ENCODE measurements at regions not wholly inside any gene's neighbourhood (a gene's known extent, or its start where the extent isn't known, plus 50 kb on each side); places are given as distances from the start of the nearest gene placed in this dataset.

DNA sequence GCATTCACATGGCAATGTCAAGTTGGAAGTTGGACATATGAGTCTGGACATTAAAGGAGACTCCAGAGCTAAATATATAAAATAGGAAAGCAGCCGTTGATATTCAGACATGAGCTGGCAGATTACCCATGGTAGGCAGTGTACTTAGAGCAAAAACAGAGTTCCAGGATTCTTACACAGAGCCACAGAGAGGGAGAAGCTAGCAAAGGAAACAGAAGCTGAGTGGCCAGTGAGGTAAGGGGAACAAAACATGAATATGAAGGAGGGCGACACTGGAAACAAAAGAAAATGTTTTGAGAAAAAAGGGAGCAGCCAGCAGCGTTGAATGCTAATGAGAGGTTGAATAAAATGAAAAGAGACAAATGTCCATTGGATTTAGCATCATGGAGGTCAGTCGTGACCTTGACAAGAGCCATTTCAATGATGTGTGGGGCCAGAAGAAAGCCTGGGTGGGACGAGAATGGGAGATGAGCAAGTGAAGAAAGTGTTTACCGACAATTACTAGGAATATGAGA lies 198.4 kb downstream of the POU4F1 start:
- no peak for TF ChIP-seq CTCF (IDR thresholded peaks at IDR 0.05; ENCODE audit: borderline replicate concordance, insufficient read depth, low read depth, low read length)
- no peak overlapping the region for H3K4me3 ChIP-seq (ENCODE audit: low read depth, low read length)

DNA sequence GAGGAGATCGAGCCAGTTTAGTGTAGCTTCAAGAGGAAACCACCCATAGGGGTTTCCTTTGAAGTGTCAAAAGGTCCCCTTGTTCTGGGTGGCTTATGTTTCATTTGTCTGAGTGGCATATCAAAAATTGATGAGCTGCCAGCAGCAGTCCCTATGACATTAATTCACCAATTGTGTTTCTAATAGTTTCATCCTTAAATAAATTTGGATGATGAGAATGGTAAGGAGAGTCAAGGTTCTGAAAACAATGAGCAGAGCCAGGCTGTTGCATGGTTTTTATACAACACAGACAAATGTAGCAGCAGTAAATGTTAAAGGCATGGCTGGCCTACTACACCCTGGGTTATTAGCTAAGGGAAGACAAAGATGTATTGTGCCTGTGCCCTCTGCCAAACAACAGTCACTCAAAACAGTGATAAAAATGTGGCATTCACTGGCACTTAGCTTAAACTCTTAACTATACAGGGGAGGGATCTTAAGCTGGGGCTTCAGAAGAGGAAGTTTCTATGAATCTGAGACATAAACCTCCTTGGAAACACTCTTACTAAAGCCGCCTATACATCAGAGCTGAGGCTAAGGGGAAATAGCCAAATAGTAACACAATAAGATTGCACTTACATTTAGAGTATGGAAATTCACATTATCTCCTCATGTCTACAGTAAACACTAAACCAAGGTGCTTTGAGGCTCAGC lies 200.5 kb downstream of the POU4F1 start:
- no peak overlapping the region for H3K4me3 ChIP-seq (ENCODE audit: low read depth, low read length)
- TF ChIP-seq CTCF (IDR thresholded peaks at IDR 0.05; ENCODE audit: borderline replicate concordance, insufficient read depth, low read depth, low read length), result no peak

DNA sequence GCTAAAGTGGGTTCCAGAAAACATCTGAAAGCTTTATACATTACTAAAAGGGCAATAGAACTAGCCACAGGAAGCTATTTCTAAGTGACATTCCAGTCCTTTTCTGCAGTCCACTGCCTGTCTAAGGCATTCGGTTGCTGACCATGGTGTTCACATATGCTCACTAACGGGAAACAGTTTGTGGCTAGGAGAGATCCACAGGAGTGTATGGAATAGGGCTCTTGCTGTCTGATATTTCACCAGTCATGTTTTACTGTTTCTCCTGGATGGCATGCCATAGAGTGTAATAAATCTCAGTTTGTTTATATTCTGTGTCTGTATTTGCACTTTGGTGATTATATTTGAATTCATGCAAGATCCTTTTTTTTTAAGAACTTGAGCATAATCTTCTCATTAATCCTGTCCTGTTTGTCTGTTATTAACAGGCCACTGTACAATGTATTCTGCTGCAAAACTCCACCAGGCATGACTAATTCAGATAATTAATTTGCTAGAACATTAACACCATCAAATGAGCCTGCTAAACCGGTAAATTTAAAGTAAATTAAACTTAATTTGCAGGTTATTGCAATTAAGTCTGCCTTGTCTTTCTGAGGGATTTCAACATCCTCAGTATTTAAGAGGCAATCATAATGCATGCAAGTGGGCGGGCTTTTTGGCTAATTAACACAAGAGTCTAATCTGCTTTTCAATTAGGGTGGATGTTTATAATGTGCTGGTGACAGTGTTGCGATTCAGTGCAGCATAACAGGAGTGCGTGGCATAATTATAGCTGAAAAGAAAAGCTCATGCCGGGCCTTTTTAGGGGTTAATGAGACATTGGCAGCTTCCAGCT lies 201.3 kb downstream of the POU4F1 start:
- no peak for TF ChIP-seq CTCF (IDR thresholded peaks at IDR 0.05; ENCODE audit: borderline replicate concordance, insufficient read depth, low read depth, low read length)
- no peak overlapping the region for H3K4me3 ChIP-seq (ENCODE audit: low read depth, low read length)

- no peak overlapping the region for H3K4me3 ChIP-seq (ENCODE audit: low read depth, low read length)
- TF ChIP-seq CTCF (IDR thresholded peaks at IDR 0.05; ENCODE audit: borderline replicate concordance, insufficient read depth, low read depth, low read length), result no peak
Measured at GRCh38 chr13:78398743-78399410, 204.5 kb downstream of the POU4F1 start.

DNA sequence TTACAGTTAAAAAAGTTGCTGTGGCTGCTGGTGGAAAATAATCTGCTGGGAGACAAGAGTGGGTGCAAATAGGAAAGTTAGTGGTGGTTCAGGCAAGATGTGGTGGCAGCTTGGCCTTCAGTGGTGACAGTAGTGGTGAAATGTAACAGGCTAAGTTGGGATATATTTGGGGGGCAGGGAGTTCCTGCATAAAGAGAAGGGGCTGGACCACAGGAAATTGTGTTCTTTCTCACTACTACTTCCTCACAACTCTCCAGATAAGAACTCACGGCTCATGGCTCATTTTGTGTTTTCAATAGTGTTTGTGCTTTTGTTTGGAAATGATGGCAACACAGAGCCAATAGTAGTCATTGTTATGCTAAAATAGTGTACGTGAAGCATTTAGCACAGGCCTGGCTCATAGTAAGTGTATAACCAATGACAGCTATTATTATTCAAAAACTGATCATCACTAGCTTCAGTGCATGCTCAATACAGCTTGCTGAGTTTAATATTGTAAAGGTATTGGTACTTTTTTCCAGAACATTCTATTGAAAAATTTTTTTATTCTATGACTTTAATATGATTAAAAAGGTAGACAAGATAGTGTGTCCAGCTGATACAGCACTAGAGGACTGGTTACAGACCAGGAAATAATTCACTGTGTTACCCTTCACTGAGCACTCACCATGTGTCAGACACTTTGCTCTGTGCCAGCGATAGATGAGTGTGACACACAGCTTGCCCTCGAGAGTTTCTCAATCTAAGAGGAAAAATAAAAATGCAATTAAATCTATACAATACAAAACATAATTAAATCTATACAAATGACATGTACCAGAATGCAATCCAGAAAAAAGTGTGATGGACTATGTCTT lies 209.8 kb downstream of the POU4F1 start:
- no peak for TF ChIP-seq CTCF (IDR thresholded peaks at IDR 0.05; ENCODE audit: borderline replicate concordance, insufficient read depth, low read depth, low read length)
- no peak overlapping the region for H3K4me3 ChIP-seq (ENCODE audit: low read depth, low read length)

GRCh38 chr13:78383899-78384298 lies 219.5 kb downstream of the POU4F1 start:
- no peak for TF ChIP-seq CTCF (IDR thresholded peaks at IDR 0.05; ENCODE audit: borderline replicate concordance, insufficient read depth, low read depth, low read length)
- H3K4me3 ChIP-seq (ENCODE audit: low read depth, low read length), result no peak overlapping the region
